ENCODE measurements at regions not wholly inside any gene's neighbourhood (a gene's known extent, or its start where the extent isn't known, plus 50 kb on each side); places are given as distances from the start of the nearest gene placed in this dataset.

DNA sequence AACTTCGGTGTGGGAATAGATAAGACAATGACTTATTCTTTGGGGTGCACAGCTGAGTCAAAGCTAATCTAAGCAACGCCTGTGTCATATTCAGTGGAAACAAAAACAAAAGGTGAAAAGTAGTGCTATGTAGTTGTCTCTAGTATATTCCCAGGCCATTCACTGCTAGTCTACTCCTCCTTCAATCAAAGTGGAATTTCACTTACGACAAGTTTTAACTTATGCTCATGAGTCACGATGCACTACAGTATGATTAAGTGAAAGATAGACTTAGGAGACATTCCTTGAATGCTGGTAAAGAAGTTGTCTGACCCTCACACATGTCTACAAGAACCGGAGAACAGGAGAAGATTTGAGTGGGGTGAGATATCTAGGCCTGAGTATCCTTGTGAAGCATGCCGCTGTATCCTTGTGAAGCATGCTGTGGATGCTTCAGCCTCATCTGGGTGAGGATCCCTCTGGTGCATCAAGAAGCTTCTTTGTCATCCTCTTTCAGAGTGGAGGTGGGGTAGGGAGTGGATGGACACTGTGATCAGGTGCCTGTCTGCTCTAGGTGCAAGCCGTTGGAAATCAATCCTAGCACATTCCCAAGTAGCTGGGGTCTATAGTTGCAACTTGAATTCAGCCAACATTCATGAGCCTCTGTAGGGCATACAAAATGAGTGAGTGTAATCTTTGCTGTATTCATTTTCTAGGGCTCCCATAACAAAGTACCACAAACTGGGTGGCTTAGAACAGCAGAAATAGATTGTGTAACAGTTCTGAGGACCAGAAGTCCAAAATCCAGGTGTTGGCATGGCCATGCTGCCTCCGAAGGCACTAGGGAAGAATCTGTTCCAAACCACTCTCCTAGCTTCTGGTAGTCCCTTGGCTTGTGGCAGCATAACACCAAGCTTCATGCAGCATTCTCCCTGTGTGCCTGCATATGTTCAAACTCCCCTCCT lies 173.5 kb upstream of the FN1 start:
- H3K4me3 ChIP-seq (ENCODE audit: low read depth, low read length): no peak overlapping the region
- DNase-seq (ENCODE audit: low read depth): no peak
- TF ChIP-seq, protein P1, sequence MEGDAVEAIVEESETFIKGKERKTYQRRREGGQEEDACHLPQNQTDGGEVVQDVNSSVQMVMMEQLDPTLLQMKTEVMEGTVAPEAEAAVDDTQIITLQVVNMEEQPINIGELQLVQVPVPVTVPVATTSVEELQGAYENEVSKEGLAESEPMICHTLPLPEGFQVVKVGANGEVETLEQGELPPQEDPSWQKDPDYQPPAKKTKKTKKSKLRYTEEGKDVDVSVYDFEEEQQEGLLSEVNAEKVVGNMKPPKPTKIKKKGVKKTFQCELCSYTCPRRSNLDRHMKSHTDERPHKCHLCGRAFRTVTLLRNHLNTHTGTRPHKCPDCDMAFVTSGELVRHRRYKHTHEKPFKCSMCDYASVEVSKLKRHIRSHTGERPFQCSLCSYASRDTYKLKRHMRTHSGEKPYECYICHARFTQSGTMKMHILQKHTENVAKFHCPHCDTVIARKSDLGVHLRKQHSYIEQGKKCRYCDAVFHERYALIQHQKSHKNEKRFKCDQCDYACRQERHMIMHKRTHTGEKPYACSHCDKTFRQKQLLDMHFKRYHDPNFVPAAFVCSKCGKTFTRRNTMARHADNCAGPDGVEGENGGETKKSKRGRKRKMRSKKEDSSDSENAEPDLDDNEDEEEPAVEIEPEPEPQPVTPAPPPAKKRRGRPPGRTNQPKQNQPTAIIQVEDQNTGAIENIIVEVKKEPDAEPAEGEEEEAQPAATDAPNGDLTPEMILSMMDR (IDR thresholded peaks at IDR 0.05; ENCODE audit: insufficient read depth, low read depth, low read length, missing control alignments): no peak

DNA sequence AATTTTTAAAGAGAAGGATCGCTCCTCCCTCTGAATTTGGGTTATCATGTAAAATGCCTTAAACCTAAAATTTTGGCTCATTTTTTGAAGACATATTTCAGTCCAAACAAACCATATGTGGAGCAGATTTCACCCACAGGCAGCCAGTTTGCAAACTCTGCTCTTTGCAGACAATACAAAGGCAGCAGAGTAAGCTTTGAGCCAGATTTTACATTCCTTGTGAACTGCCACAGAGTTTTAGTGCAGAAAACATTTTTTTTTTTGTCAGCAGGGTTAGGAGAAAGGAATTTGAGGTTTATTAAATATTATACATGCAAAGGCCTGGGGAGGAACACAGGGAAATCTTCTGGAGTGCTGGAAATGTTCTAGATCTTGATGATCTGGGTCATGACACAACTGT lies 171.9 kb upstream of the FN1 start:
- TF ChIP-seq, protein P1 (IDR thresholded peaks at IDR 0.05; ENCODE audit: insufficient read depth, low read depth, low read length, missing control alignments): no peak
- H3K4me3 ChIP-seq (ENCODE audit: low read depth, low read length): no peak overlapping the region
- DNase-seq (ENCODE audit: low read depth): no peak

DNA sequence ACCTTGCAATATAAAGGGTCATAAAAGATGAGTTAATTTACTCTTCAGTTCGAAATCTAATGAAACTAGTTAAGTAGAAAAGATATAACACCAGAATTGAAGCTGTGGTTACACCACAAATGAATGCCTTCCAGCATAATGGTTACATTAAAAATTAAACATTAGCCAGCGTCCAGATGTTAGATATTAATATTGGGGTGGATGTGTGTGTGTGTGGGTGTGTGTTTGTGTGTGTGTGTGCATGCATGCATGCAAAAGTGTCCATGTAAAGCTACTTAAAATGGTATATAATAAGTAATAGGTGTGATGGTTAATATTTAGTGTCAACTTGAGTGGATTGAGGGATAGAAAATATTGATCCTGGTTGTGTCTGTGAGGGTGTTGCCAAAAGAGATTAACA lies 170.4 kb upstream of the FN1 start:
- no peak overlapping the region for H3K4me3 ChIP-seq (ENCODE audit: low read depth, low read length)
- DNase-seq (ENCODE audit: low read depth): no peak
- TF ChIP-seq, protein P1 (IDR thresholded peaks at IDR 0.05; ENCODE audit: insufficient read depth, low read depth, low read length, missing control alignments): no peak

DNA sequence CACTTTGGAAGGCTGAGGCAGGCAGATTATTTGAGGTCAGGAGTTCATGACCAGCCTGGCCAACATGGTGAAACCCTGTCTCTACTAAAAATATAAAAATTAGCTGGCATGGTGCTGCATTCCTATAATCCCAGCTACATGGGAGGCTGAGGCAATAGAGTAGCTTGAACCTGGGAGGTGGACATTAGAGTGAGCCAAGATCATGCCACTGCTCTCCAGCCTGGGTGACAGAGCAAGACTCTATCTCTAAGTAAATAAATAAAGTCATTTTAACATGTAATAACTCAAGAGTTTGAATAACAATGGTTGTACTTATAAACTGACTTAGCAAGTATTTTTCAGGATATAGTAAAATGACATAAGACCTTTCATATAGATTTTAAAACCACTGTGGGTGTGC lies 169.3 kb upstream of the FN1 start:
- TF ChIP-seq, protein P1 (IDR thresholded peaks at IDR 0.05; ENCODE audit: insufficient read depth, low read depth, low read length, missing control alignments): no peak
- H3K4me3 ChIP-seq (ENCODE audit: low read depth, low read length): no peak overlapping the region
- no peak for DNase-seq (ENCODE audit: low read depth)

DNA sequence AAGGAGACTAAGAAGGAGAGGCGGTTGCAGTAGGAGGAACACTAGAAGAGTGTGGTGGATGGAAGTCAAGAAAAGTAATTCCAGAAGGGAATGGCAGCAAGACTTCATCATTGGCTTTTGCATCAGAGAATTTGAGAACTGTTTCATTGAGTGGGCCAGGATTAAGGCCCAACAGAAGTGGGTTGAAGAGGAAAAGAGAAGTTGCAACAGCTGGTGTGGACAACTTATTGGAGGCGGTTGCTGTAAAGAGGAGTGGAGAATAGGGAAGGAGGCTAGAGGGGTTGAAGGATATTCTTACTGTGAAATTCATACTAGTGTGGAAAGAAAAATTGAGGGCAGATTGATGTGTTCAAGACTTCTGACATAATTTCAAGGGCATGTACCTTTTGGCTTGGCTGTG lies 168.7 kb upstream of the FN1 start:
- no peak overlapping the region for H3K4me3 ChIP-seq (ENCODE audit: low read depth, low read length)
- no peak for DNase-seq (ENCODE audit: low read depth)
- TF ChIP-seq, protein P1 (IDR thresholded peaks at IDR 0.05; ENCODE audit: insufficient read depth, low read depth, low read length, missing control alignments): no peak

DNA sequence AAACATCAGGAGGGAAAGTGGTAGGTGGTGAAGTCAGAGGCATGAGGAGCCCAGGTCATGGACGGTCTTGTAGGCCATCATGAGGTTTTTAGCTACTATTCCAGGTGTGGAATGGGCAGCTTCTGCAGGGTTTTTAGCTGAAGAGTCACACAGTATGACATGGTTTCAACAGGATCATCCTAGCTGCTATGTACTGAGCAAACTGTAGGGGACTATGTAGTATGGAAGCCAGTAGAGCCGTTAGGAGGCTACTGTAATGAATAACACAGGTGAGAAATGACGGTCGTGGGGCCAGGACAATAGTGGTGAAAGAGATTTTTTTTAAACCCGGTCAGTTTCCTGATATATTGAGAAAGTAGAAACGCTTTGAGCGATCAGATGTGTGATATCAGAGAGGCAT lies 167.6 kb upstream of the FN1 start:
- no peak overlapping the region for H3K4me3 ChIP-seq (ENCODE audit: low read depth, low read length)
- DNase-seq (ENCODE audit: low read depth): no peak
- TF ChIP-seq, protein P1 (IDR thresholded peaks at IDR 0.05; ENCODE audit: insufficient read depth, low read depth, low read length, missing control alignments): no peak

DNA sequence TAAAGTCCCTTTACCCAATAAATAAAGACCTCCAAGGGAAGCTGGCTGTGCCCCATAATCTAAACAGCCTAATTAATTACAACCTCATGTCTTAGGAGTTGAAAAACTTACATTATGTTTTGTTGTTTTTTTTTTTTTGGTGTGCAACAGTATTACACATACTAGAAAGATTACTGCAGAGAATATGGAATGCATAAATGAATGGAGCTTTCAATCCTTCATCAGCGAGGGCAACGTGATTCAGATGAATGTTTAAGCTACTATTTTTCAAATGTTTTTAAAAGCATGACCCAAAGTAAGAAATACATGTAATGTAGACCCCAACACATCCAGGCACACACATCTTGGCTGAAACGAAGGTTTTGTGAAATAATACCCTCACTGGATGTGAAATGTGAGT lies 167.1 kb upstream of the FN1 start:
- no peak overlapping the region for H3K4me3 ChIP-seq (ENCODE audit: low read depth, low read length)
- TF ChIP-seq, protein P1 (IDR thresholded peaks at IDR 0.05; ENCODE audit: insufficient read depth, low read depth, low read length, missing control alignments): no peak
- no peak for DNase-seq (ENCODE audit: low read depth)

All from GM12865 (cell line).